Fibroblast of the conjunctiva (primary cell): ENCODE measurements at regions not wholly inside any gene's neighbourhood (a gene's known extent, or its start where the extent isn't known, plus 50 kb on each side); places are given as distances from the start of the nearest gene placed in this dataset.
"Not testable (repeated sequence)": the region's sequence is repeated elsewhere in the genome, so short reads cannot be mapped to it uniquely, and the experiment has no call there.

Experiments used
- DNase-seq: peaks from one replicate; pipeline ENCODE4 v3.0.0-alpha.2; 2010; ENCODE audit warnings: low read depth

DNA sequence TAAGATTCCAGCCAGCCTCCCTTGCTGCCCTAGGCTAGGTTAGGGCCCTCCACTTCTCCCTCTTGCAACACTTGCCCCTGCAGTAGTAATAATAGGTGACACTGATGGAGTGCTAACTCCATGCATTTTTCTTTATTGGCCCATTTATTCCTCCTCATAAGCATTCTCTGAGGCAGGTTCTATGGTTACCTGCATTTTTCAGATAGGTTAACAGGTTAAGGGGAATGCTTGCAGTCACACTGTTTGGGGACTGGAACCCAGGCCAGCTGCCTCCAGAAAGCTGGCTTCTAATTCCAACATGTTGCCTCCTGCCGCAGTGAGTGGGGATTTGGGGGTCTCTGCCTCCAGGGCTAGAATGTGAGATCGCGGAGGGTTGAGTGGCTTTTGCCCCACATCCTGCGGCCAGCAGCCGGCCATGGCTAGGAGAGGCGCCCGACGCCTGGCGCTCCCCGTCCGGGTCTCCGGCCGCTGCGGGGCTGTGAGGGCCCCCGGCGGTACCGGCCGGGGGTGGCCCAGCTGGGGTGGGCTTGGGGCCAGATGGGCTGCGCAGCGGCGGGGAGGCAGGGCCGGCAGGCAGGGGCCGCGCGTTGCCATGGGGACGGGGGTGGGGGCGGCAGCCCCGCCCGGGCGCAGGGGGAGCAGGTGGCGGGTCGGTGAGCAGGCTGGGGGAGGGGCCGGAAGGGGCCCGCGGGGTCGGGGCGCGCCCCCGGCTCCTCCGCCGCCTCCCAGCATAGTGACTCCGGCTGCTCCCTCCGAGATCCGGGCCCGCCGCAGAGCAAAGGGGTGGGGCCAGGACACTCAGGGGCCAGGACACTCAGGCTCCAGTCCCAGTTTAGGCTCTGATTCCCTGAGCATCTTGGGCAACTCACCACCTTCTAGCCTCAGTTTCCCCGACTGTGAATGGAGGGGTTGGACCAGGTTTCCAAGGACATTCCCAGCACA lies 68.4 kb upstream of the SSBP3 start:
- DNase-seq = no peak

GRCh38 chr1:54471588-54471987 lies 65.4 kb upstream of the SSBP3 start:
- DNase-seq = no peak

GRCh38 chr1:54469444-54469843 lies 63.2 kb upstream of the SSBP3 start:
- not testable (repeated sequence) for DNase-seq

- not testable (repeated sequence) for DNase-seq
Observed at GRCh38 chr1:54468288-54469084, 62.3 kb upstream of the SSBP3 start.

DNA sequence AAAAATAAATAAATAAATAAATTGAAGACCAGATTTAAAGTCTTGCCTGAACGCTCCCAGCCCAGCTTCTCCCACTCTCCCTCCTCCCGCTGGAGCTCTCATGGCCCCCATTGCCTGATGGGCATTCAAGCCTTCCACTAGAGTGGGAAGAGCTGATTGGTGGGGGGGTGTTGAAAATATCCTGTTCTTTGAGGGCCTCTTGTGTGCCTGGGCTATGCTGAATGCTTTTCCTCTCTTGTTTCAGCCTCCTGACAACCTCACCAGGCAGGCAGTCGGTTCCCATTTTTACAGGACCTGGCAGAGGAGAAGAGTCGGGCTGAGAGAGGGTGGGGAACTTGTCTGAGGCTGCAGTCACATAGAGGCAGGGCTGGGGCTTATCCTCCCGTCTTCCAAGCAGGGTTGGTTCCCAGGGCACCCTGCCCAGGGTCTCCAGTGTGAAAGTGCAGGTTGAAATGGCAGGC lies 59.2 kb upstream of the SSBP3 start:
- DNase-seq = no peak

- DNase-seq = no peak
Observed at GRCh38 chr1:54464477-54465146, 58.4 kb upstream of the SSBP3 start.

GRCh38 chr1:54464031-54464476 lies 57.9 kb upstream of the SSBP3 start:
- DNase-seq = no peak

DNA sequence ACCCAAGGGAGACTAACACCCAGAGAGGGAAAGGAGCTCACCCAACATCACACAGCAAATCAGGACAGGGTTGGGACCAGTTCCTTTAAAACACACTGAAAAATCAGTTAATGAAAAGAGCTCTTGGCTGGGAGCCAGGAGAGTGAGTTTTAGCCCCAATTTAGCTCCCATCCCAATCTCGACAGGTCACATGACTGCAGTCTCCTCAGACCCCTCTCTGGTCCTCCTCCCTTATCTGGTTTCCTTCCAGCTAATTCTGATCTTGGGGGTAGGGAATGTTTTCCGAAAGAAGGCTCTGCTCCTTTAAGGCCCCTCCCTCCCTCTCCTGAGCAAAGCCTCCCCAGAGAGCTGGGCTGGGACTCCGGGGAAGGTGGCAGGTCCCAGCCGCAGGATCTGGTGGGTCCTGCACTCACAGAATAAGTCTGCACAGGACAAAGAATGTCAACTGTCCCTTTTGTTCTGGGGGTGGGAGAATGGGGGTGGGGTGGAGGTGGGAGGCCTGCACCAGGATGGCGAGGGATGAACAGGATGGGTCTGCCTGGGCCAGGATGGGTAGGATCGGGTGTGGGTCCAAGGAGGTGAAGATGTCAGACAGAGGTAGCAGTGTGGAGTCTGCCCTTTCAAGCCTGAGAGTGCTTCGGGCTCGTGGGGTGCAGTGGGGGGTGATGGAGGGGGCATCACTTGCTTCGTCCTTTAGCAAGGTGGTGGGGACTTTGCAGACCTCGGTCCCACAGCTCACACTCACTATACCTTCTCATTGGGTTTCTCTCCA lies 57.3 kb upstream of the SSBP3 start:
- DNase-seq = no peak

DNA sequence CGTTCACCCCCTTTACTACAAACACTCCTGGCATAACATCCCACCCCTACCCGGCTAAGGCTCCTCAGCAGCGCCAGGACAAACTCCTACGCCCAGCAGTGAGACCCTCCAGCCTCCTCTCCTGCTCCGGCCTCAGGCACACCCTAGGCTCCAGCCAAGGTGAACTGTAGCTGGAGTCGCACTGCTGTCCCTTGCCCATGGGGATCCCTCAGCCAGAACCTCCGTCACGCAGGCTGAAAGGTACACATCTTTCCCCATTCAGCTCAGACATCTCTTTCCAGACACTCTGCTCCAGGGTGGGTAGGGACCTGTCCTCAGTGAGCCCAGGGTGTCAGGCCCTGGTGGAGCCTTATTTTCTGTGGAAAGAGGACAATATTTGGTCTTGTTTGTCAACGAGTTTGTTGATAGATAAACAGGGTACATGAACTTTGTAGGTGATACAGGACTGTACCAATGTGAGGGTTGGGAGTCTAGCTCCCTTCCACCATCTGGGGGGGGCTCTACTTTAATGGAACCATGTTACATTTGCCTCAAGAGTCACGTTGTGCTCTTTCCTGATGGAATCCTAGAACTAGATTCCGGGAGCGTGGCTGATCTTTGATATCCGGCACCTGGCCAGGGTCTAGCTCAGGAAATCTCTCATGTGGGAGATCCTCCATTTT lies 56.5 kb upstream of the SSBP3 start:
- DNase-seq = no peak

- no peak for DNase-seq
Observed at GRCh38 chr1:54461731-54462596, 55.8 kb upstream of the SSBP3 start.

DNA sequence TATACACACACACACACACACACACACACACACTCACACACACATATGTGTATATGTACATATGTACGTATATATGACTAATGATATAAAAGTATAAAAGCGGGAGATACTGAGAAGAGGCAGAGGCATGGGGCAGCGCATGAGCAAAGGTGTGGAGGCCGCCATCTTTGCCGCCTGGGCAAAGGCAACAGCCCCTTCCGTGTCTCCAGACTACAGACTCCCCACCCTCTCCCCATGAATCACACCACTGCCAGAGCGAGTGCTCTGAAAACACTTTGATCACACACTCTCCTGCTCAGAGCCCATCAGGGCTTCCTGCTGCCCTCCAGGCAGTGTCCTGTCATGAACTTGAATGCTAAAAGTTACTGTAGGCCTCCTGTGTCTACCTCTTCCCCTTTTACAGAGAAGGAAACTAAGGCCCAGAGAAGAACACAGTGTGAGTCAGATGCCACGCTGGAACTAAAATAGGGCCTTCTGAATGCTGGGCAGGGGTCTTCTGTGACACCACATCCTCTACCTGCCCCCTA lies 54.7 kb upstream of the SSBP3 start:
- DNase-seq = no peak

- DNase-seq = no peak
Observed at GRCh38 chr1:54460351-54460750, 54.2 kb upstream of the SSBP3 start.

DNA sequence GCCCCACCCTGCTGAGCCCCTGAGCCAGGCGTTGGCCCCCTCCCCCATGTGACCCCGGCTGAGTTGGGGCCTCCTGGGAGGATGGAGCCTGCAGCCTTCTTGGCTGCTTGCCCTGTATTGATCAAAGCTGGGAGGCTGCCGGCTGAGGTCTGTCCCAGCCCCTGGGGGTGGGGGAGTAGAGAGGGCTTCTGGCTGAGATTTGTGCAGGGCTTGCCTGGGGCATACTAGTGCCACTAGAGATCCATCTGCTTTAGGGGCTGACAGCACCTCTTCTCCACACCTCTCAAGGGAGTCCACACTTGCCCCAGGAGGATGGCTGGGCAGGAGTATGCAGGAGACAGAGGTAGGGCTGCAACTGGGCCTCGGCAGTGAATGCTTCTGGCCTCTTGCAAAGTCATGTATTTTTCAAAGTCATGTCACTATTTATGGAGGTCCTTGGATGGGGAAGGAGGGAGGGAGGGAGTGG lies 53.6 kb upstream of the SSBP3 start:
- DNase-seq = no peak

- no peak for DNase-seq
Observed at GRCh38 chr1:54459140-54459539, 52.9 kb upstream of the SSBP3 start.

GRCh38 chr1:54456921-54457529 lies 50.8 kb upstream of the SSBP3 start:
- DNase-seq = no peak

DNA sequence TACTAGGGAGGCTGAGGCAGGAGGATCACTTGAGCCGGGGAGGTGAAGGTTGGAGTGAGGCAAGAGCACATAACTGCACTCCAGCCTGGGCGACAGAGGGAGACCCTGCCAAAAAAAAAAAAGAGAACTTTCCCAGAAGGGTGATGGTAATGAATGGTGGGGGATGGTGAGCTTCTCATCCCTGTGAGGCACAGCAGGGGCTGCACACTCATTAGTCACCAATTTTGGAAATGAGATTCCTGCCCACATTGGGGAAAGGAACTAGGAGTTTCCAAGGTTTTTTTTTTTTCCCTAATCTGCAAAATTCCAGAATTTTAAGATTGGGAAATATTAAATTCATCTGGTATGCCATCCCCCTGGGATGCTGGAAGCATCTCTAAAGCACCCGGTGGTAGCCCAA lies 50.2 kb upstream of the SSBP3 start:
- DNase-seq = no peak
